Panc1 (cell line): ENCODE measurements at regions not wholly inside any gene's neighbourhood (a gene's known extent, or its start where the extent isn't known, plus 50 kb on each side); places are given as distances from the start of the nearest gene placed in this dataset.

Experiments used
- CTCF ChIP-seq: fragments of 450-650 bp; IDR thresholded peaks from 2 replicates; pipeline ENCODE4 v1.5.1; 2017; ENCODE audit warnings: mild to moderate bottlenecking
- REST ChIP-seq, 2 experiments: IDR thresholded peaks; 2 replicates each; pipeline ENCODE4 v1.6.1; 2011 to 2012; ENCODE audit warnings: low read depth in 2 of 2, control low read depth in 1 of 2, low read length in 1 of 2, mild to moderate bottlenecking in 1 of 2, moderate library complexity in 1 of 2; ENCODE audit not compliant: insufficient read depth in 1 of 2

- TF ChIP-seq REST (IDR thresholded peaks at IDR 0.05; ENCODE audit: insufficient read depth in 1 of 2, low read depth in 2 of 2, low read length in 1 of 2) (no peak), CTCF (no peak)
Observed at GRCh38 chr15:26143221-26143620, 280.1 kb upstream of the ATP10A start.
